ENCODE measurements at regions not wholly inside any gene's neighbourhood (a gene's known extent, or its start where the extent isn't known, plus 50 kb on each side); places are given as distances from the start of the nearest gene placed in this dataset.

DNA sequence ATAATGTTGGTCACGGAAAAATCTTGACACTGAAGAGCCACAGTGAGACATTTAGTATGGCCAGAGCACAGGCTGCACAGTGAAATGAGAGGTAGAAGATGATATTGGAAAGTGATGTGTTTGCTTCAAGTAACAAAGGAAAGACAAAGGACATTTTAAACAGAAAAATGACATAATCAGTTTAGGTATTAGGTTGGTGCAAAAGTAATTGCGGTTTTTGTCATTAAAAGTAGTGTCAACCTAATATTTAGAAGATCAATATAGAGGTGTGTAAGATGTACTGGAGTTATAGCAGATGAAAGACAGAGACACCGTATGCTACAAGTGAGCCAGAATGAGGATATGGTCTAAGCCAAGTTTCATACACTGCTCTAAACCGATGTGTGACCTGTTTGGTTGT, 253.0 kb upstream of the PPFIA2 start:
- Histone ChIP-seq H3K36me3 (ENCODE audit: control insufficient read depth in 4 of 4, insufficient read depth in 3 of 4, low read depth in 1 of 4, low read length in 3 of 4) (no peaks in the 10 kb centered on the region), H3K4me3 (ENCODE audit: low read depth in 1 of 3, low read length in 3 of 3) (no peak overlapping the region), H3K9ac (ENCODE audit: low read depth in 1 of 2, low read length in 2 of 2) (no peak overlapping the region), H3K27me3 (ENCODE audit: control insufficient read depth in 4 of 4, insufficient read depth in 4 of 4, low read length in 3 of 4) (no peaks in the 10 kb centered on the region), H3K27ac (ENCODE audit: low read depth in 1 of 2, low read length in 2 of 2) (no peak overlapping the region), H3K9me3 (ENCODE audit: control insufficient read depth in 4 of 4, low read length in 3 of 4) (peaks cover 0 to 3% (median 0%) of the 10 kb centered on the region in 4 donors), H3K4me1 (ENCODE audit: control insufficient read depth in 4 of 4, insufficient read depth in 4 of 4, low read length in 3 of 4) (no peaks in the 10 kb centered on the region)
- TF ChIP-seq GABPA (IDR thresholded peaks at IDR 0.05 in 1 of 2, conservative IDR thresholded peaks at IDR 0.05 in 1 of 2) (no peak), RXRA (IDR thresholded peaks at IDR 0.05) (no peak), JUND (IDR thresholded peaks at IDR 0.05) (no peak), YY1 (IDR thresholded peaks at IDR 0.05) (no peak), HNF4G (IDR thresholded peaks at IDR 0.05) (no peak), HNF4A (conservative IDR thresholded peaks at IDR 0.05) (no peak), SP1 (IDR thresholded peaks at IDR 0.05) (no peak), RAD21 (IDR thresholded peaks at IDR 0.05) (no peak), FOXA2 (IDR thresholded peaks at IDR 0.05) (no peak), TAF1 (conservative IDR thresholded peaks at IDR 0.05) (no peak), FOXA1 (IDR thresholded peaks at IDR 0.05) (no peak), EGR1 (IDR thresholded peaks at IDR 0.05; ENCODE audit: low read depth in 2 of 2) (no peak), NR2F2 (IDR thresholded peaks at IDR 0.05) (no peak)
- TF ChIP-seq, protein P1, sequence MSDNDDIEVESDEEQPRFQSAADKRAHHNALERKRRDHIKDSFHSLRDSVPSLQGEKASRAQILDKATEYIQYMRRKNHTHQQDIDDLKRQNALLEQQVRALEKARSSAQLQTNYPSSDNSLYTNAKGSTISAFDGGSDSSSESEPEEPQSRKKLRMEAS (IDR thresholded peaks at IDR 0.05): no peak
- TF ChIP-seq, protein P2, sequence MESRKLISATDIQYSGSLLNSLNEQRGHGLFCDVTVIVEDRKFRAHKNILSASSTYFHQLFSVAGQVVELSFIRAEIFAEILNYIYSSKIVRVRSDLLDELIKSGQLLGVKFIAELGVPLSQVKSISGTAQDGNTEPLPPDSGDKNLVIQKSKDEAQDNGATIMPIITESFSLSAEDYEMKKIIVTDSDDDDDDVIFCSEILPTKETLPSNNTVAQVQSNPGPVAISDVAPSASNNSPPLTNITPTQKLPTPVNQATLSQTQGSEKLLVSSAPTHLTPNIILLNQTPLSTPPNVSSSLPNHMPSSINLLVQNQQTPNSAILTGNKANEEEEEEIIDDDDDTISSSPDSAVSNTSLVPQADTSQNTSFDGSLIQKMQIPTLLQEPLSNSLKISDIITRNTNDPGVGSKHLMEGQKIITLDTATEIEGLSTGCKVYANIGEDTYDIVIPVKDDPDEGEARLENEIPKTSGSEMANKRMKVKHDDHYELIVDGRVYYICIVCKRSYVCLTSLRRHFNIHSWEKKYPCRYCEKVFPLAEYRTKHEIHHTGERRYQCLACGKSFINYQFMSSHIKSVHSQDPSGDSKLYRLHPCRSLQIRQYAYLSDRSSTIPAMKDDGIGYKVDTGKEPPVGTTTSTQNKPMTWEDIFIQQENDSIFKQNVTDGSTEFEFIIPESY (IDR thresholded peaks at IDR 0.05): no peak
- TF ChIP-seq, protein P3, sequence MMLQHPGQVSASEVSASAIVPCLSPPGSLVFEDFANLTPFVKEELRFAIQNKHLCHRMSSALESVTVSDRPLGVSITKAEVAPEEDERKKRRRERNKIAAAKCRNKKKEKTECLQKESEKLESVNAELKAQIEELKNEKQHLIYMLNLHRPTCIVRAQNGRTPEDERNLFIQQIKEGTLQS (IDR thresholded peaks at IDR 0.05): no peak
- TF ChIP-seq, protein P4, sequence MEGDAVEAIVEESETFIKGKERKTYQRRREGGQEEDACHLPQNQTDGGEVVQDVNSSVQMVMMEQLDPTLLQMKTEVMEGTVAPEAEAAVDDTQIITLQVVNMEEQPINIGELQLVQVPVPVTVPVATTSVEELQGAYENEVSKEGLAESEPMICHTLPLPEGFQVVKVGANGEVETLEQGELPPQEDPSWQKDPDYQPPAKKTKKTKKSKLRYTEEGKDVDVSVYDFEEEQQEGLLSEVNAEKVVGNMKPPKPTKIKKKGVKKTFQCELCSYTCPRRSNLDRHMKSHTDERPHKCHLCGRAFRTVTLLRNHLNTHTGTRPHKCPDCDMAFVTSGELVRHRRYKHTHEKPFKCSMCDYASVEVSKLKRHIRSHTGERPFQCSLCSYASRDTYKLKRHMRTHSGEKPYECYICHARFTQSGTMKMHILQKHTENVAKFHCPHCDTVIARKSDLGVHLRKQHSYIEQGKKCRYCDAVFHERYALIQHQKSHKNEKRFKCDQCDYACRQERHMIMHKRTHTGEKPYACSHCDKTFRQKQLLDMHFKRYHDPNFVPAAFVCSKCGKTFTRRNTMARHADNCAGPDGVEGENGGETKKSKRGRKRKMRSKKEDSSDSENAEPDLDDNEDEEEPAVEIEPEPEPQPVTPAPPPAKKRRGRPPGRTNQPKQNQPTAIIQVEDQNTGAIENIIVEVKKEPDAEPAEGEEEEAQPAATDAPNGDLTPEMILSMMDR (IDR thresholded peaks at IDR 0.05; ENCODE audit: low read depth, low read length, missing input control): no peak
- TF ChIP-seq, protein P5, sequence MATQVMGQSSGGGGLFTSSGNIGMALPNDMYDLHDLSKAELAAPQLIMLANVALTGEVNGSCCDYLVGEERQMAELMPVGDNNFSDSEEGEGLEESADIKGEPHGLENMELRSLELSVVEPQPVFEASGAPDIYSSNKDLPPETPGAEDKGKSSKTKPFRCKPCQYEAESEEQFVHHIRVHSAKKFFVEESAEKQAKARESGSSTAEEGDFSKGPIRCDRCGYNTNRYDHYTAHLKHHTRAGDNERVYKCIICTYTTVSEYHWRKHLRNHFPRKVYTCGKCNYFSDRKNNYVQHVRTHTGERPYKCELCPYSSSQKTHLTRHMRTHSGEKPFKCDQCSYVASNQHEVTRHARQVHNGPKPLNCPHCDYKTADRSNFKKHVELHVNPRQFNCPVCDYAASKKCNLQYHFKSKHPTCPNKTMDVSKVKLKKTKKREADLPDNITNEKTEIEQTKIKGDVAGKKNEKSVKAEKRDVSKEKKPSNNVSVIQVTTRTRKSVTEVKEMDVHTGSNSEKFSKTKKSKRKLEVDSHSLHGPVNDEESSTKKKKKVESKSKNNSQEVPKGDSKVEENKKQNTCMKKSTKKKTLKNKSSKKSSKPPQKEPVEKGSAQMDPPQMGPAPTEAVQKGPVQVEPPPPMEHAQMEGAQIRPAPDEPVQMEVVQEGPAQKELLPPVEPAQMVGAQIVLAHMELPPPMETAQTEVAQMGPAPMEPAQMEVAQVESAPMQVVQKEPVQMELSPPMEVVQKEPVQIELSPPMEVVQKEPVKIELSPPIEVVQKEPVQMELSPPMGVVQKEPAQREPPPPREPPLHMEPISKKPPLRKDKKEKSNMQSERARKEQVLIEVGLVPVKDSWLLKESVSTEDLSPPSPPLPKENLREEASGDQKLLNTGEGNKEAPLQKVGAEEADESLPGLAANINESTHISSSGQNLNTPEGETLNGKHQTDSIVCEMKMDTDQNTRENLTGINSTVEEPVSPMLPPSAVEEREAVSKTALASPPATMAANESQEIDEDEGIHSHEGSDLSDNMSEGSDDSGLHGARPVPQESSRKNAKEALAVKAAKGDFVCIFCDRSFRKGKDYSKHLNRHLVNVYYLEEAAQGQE (IDR thresholded peaks at IDR 0.05): no peak
- 85% methylated on average over 4 of the region's 4 CpGs for WGBS
- DNase-seq (ENCODE audit: low spot score): no peak
